Tongue (tissue), 1 donor: ENCODE measurements at regions not wholly inside any gene's neighbourhood (a gene's known extent, or its start where the extent isn't known, plus 50 kb on each side); places are given as distances from the start of the nearest gene placed in this dataset.

ENCODE experiments used
- DNase-seq: peaks from one replicate; pipeline ENCODE4 v3.0.0-alpha.2; 2015

DNA sequence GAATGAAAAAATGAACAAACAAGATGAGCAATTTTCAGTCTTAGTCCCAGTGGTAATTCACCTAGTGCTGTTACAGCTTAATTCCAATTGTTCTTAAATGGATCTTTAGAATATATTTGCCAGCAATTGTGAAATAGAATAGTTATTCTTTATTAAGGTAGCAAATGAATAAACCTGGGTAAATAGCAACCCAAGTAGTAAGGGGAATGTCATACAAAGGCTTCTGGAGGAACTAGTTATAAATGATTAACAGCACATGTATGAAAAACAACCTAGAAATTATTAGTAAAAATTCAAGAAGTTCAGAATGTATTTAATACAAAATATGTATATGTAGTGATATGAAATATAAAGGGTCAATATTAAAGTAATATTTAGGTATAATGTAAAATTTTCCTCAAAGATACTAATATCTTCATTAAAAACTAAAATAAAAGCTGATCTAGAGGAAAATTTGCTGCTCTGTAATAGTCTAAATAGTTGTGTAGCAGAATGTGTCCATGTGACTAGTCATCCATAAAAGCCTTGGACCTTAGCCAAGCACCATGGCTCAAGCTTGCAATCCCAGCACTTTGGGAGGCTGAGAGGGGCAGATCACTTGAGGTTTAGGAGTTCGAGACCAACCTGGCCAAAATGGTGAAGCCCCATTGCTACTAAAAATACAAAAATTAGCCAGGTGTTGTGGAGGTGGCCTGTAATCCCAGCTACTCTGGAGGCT lies 535.9 kb upstream of the ATXN8OS start:
- no peak for DNase-seq

DNA sequence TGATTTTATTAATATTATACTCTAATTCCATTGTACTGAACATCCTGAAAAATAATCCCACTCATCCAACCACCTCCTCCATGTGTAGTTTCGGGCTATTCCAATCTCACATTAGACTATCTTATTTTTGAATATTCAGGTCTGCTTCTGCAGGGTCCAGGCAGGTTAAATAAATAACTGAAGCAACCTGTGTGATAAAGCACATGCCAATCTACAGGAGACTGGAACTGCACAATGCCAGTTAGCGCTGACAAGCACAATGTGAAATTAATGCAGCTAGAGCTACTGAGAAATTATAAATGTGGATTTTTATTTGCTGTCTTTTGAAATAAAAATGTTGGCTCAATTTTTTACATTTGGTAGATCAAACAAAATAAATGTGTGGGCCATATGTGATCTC lies 540.1 kb upstream of the ATXN8OS start:
- DNase-seq, result no peak

DNA sequence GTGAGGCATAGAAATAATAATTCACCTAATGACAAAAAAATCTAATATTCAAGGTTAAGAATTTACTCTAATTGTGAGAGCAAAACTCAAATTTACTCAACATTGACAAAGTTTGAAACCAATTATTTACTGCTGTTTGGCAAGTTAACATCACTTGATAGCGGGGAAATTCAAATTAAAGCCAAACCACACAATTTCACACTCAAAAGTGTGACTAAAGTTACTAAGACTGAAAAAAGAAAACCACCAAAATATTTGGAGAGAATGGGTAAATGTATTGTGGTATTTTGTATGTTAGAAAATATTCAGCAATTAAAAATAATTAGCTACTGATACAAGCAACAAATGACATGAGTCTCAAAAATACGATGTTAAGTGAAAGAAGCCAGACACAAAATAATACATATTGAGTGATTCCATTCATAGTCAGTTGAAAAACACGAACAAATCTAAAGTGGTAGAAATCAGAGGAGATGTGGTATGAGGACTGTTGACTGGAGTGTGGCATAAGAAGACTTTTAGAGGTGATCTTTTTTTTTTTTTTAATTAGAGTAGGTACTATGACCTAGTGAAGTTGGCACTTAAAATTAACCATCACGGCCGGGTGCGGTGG lies 541.4 kb upstream of the ATXN8OS start:
- no peak for DNase-seq

DNA sequence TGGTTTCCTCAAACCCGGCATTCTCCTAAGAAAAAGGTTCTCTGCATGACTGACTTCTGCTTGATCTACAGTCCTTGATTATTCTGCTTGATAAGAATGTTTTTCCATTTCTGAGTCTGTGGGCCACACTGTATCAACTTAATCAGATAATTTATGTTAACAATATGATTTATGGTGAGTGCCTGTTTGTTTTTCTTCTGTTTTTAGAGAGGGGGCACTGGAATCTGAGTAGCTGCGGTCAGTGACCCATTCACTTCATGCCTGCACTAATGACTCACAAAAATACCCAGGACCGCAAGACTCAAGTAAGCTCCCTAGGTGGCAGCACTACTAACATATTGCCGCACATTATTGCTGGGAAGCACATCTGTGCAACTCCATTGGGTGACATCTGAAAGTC lies 542.3 kb upstream of the ATXN8OS start:
- no peak for DNase-seq

DNA sequence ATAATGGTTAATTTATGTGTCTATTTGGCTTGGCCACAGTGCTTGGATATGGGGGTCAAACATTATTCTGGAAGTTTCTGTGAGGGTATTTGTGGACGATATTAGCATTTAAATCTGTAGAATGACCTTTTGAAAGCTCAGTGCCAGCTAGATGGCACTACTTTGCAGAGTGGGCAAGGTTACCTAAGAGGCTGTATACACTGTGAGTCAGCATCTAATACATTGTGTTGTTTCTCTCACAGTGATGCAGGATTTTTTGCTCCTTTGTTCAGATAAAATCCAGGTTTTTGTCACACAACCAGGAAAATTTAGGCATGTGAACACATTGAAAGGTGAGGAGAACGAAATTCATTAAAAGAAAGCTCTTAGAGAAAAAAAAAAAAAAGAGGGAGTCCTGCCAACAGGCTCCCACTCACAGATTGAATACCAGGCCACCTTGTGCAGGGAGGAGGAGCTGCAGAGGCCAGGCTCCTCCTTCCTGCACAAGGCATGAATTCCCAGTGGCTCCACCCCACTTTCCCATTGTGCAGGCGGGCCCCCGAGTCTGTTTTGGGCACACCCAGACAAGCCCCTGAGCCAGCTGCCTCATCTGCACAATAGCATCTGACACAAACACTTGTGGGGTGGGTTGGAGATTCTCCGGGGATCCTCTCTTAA lies 551.0 kb upstream of the ATXN8OS start:
- no peak for DNase-seq

DNA sequence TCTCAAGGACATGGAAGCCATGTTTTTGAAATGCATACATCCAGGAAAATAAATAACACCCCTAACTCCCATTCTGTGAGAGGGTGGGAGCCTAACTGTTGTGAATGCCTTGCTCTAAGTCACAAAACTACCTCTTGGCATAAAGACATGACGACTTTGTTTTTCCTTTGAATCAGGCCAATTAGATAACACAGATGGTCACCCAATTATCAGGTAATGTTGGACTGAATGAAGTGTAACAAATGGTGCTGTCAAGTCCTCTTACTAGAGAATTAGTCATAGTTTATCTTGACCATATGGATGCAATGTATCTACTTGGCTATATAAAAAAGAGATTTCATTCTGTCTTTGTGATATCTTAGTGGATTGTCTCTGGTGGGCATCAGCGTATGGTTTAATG lies 553.6 kb upstream of the ATXN8OS start:
- DNase-seq, result no peak

DNA sequence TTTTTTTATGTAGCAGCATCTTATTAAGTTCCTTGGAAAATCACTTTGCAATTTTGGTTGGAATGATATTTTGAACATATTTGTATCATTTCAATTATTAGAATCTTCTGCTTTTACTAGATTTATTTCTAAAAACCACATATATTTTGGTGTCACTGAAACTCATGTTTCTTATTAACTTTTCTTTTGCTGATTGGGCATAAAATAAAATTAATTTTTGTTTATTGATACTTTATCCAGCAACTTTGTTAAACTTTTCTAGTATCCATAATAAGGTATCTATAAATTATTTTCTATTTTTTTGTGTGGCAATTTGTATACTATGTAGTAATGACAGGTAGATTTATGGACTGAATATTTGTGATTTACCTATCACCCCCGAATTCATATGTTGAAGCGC lies 556.4 kb upstream of the ATXN8OS start:
- DNase-seq, result no peak

DNA sequence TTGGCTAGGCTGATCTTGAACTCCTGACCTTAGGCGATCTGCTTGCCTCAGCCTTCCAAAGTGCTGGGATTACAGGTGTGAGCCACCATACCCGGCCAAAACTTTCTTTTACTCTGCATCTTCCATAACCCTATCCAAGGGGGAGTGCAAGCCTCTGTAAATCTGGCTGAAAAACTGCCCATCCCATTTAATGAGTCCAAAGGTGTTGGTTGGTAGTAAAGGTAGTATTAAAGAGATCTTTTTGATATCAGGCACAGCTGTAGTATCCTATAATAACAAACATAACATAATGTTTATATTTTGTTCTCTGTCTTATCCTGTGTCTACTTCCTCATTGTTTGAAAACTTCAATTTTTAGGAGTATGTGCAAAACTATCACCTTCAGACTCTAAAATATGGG lies 559.8 kb upstream of the ATXN8OS start:
- DNase-seq, result no peak

DNA sequence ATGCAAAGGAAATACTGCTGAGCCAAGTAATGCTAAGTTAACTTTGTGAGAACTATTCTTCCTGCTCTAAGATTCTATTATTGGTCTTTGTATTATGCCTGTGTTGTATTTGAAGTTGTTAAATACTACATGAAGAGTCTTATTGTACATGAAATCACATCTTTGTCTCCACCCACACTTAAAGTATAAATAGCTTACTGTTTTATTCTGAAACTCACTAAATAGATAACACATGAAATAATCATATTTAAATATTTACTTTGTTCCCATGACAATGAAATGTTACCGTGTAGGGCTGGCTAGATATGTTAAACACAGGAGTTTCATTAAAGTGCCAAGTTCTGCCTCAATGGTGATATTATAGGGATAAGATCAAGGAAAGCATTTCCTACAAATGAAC lies 562.1 kb upstream of the ATXN8OS start:
- DNase-seq, result peak; percentile 4

DNA sequence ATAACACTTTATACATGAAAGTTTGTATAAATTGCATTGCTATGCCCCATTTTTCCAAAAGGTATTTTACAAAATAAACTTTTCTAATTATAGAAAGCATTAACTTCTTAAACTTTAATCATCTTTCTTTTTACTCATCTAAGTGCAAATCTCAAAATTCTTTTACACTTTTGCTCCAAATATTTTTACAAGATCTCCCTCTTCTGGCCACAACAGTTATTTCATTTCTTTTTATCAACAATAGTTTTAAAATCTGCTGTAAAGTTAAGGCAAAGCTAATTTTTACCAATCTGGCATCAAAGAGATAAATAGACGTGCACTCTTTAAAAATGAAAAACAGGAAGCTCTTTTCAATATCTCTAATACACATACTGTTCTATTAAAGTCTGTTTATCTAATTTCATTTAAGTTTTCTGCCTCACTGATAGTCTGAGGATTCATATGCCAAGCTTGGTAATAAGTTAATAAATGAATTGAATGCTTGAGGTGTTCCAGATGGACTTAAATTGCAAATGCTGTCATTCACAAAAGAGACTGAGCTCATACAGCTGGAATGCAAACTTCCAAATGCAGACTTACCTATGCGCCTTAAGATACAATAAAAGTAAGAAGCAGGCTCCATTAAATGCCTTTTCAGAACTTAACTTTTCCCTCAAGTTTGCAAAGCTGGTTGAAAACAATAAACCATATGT lies 583.0 kb upstream of the ATXN8OS start:
- DNase-seq, result peak; percentile 50

DNA sequence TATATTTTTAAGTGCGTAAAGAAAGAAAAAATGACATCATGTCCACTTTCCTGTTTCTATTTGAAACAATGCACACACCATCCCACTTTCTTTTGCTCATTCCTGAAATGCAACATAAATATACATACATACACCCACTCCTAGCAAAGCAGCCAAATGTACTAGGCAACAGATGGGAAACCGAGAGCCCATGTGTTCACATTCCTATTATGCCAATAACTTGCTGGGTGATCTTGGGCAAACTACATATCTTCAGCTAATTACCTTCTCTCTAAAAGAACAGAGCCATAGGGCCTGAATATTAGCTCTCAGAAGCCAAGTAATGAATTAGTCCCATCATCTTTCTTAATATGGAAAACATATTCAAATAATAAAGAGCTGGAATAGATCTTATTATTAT lies 610.6 kb upstream of the ATXN8OS start:
- DNase-seq, result no peak

DNA sequence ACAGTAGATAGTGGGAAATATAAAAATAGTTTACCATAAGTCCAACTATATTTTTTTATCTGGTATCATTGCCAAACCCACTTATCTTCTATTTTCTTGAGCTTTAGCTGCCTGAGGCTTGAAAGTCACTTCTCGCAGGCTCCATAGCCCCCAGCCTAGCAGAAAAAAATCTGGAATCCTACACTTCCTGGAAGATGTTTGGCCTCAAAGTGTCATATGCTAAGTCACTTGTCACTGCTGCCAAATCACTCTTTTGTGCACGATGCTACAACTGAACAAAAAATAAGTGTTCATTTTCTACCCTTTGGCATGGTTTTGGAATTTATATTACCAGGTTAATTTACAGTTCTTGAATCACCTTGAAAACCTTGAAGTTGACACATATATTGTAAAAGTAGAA lies 612.5 kb upstream of the ATXN8OS start:
- no peak for DNase-seq

DNA sequence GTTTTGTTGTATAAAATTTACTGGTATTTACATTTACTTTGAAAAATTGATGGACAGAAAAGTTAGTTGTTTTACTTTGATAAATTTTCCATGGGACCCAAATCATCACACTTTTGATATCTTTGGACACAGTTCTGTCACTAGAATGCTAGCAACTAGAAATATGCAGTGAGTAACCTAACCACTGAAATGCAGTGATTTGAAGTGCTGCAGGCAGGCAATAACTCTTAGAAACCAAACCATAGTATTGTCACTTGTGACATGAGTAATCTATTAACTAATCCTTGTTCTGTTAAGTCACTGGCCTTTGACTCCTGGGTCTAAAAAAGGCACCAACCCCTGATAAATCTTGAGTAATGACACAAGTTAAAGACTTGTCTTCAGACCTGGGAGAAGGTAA lies 620.0 kb upstream of the ATXN8OS start:
- no peak for DNase-seq

DNA sequence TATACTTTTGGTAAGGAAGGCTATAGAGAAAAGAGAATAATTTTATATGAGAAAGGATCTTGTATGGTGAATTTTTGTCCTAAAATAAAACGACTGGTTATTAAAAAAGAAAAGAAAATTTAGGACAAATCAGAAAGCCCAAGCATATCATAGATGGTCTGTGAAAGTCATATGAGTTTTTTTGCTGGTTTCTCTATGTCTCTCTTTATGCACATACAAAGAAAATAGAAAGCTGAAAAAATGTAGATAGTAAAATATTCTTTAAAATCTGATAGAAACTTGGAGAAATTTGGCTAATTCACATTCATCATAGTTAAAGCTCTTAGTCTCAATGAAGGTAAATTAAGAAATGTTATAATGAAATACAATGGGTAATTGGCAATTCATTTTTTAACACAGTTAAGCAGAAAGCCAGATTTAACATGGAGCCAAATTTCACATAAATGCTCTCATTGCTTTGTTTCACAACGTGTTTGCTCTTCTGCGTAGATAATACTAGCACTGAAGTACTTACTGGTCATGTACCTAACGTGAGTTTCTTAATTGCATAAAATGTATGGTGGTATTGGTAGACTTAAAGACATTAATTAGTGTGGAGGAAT lies 621.5 kb upstream of the ATXN8OS start:
- DNase-seq, result no peak

DNA sequence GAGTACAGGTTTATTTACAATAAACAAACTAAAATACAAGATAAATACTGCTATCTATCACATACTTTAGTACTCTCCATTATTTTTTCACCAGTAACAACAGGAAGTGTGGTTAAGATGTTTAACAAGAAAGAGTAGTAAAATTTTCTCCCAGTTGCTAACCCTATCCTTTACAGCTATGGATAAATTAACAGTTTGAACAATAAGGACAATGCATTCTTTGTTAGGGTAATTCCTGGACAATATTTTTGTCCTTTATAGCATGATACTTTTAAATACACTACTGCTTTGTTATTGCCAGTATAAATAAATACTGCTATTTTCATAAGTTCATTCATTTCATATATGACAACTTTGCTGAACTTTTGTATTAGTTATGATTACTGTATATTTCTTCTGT lies 630.2 kb upstream of the ATXN8OS start:
- DNase-seq, result no peak

DNA sequence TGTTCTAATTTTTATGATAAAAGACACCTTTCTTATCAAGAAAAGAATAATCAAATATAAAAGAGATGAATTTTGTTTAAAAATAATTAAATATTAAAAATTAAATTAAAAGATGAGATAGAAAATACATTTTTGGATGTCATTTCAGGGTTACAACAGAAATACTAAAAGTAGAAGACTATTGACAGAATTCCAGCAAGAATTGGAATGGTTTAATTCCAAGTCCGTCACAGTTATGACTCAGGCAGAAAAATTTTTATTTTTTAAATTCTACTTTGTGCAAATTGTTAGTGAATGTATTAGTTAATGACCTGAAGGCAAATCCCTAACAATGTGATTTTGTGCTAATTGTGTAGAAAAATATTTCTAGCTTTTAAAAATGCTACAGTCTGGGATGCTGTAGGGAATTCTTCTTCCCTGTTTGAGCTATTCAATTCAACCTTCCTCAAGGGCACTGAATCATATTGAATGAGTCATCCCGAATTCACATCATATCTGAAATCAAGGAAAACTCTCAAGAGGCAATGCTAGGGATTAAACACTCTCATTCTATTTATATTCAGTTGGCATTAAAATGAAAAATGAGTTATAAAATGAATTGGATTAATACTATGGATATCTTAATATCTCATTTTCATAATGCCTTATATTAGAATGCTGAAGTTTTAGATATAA lies 633.5 kb upstream of the ATXN8OS start:
- DNase-seq, result no peak

DNA sequence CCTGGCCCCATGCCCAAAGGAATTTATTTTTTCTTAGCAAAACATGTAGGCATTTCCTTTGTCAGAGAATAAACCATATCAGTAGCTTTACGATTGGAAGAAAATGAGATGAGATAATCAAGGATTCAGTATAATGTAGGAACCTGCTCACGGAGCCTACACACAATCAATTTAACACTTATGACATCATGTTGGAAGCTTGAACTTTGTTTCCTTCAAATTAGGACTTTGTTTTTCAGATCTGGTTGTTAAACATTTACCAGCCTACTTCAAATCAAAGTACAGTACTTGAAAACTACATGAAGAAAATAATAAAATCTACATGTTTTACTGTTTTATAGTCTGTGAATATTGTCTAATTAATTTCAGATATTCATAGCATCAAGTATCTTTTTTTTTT lies 639.0 kb upstream of the ATXN8OS start:
- no peak for DNase-seq

DNA sequence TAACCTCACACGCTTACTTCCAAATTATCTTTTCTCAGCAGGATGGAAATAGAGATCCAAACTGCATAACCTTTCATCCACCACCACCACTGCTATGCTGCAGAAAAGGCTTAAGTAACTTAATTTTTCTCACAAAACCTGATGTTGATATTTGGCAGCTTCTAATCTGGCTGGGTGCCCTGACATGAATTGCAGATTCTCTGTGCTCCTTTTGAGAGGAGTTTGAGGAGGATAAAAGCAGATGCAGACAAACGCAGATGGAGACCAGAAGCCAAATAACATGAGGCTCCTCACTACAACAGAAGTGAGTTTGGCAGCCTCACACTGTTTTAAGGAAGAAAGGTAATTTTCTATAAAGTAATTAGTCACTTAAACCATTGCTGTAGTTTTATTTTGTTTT lies 646.2 kb upstream of the ATXN8OS start:
- peak; percentile 87 for DNase-seq

DNA sequence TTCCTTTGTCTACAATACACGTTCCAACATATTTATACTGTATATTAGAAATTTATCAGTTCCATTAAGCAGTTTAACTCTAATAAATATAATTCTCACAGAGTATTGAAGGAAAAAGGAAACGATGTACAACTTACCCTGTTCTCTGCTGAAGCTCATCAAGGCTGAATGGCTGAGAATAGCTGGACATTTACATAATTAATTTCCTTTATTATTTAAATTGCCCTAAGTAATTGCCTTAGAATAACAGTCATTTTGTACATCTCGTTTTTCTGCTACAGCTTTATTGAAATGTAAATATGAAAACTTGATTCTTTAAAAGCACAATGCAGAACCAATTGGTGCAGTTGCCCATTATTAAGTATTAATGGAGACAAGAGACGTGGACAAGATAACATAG lies 648.3 kb upstream of the ATXN8OS start:
- no peak for DNase-seq

DNA sequence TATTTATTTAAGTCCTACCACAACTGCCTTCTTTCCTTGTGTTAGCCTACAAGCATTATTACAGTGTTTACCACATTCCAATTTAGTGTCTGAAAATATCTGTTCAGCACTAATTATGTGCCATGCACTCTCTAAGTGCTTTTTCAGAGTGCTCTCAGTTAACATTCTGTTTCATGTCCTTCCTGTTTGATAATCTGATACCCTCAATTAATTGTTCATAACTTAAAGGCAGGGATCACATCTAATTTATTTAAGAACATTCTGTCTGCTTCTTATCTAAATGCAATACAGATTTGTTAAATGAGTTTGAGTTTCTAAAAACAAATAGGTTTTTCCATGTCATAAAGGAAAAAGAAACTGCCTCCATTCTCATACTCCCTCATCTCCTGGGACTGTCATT lies 649.6 kb upstream of the ATXN8OS start:
- no peak for DNase-seq

DNA sequence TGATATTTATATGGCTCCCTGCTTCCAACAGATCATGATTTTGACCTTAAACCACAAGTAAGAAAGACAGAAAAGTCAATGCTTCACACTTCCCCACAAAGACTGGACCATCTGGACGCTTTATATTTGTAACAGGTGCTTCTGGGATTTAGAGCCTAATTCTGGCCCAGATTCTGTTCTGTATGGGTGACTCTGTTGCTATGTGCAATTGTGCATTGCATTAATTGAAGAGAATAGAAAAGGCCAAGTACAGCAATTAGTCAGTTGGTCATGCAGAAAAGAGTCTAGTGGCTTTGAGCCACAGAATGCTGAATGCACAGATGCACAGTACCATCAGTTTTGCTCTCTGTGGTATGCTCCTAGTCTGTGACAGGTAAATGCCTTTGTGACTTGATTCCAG lies 657.4 kb upstream of the ATXN8OS start:
- DNase-seq, result peak; percentile 60

DNA sequence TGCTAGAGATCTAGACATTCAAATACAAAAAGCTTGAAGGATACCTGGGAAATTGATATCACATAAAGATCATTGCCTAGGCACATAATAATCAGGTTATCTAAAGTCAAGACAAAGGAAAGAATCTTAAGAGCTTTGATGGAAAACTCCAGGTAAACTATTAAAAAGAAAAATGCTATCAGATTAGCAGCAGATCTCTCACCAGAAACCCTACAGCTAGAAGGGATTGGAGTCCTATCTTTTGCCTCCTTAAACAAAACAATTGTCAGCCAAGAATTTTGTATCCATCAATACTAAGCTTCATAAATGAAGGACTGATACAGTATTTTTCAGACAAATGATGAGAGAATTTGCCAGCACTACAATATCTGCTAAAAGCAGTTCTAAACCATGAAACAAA lies 682.4 kb upstream of the ATXN8OS start:
- no peak for DNase-seq
